HG02870 (cell line): ENCODE measurements at regions not wholly inside any gene's neighbourhood (a gene's known extent, or its start where the extent isn't known, plus 50 kb on each side); places are given as distances from the start of the nearest gene placed in this dataset.
"Not testable (repeated sequence)": the region's sequence is repeated elsewhere in the genome, so short reads cannot be mapped to it uniquely, and the experiment has no call there.

Experiments used
- ATAC-seq: cut with Tn5 transposase; IDR thresholded peaks from one replicate; pipeline ENCODE4 v1.9.1; 2021; ENCODE audit warnings: mild to moderate bottlenecking, moderate library complexity; ENCODE audit not compliant: unreplicated experiment

GRCh38 chr18:14190776-14191442, 58.7 kb upstream of the ZNF519 start:
- ATAC-seq, result peak; percentile 100

- ATAC-seq, result no peak
Observed at GRCh38 chr18:14189858-14190257, 57.6 kb upstream of the ZNF519 start.

GRCh38 chr18:14188751-14189406, 56.6 kb upstream of the ZNF519 start:
- not testable (repeated sequence) for ATAC-seq
